CD4-positive, alpha-beta memory T cell (primary cell): ENCODE measurements at regions not wholly inside any gene's neighbourhood (a gene's known extent, or its start where the extent isn't known, plus 50 kb on each side); places are given as distances from the start of the nearest gene placed in this dataset.
A peak's percentile ranks its signal among the peaks of the same experiment; 100 is the strongest.

Experiments
- CTCF ChIA-PET: fragments of 350-600 bp; sonication (Branson Sonifier 250); formaldehyde crosslinking; loops from one replicate; lab custom pipeline; 2021; ENCODE audit warnings: inconsistent platforms; ENCODE audit not compliant: partially characterized antibody; lab: Charles Lee
- POLR2A ChIA-PET: fragments of 350-600 bp; sonication (Branson Sonifier 250); formaldehyde crosslinking; loops from one replicate; lab custom pipeline; 2021; ENCODE audit not compliant: partially characterized antibody; lab: Charles Lee
- DNase-seq, 5 donors: peaks; one replicate each; pipeline versions ENCODE4 v3.0.0 to v3.0.0-alpha.2; 2020 to 2022; ENCODE audit warnings: mixed read lengths in 1 of 5
- H3K27ac ChIP-seq: one replicate; pipeline ENCODE4 v1.7.0; 2013; ENCODE audit warnings: low read depth, low read length
- H3K27me3 ChIP-seq: 2 replicates; pipeline ENCODE4 v1.7.0; 2013; ENCODE audit warnings: mild to moderate bottlenecking, low read length, moderate library complexity; ENCODE audit not compliant: insufficient read depth
- H3K36me3 ChIP-seq: 2 replicates; pipeline ENCODE4 v1.7.0; 2013; ENCODE audit warnings: mild to moderate bottlenecking, low read length, moderate library complexity; ENCODE audit not compliant: insufficient read depth
- H3K4me1 ChIP-seq: 2 replicates; pipeline ENCODE4 v1.7.0; 2013; ENCODE audit warnings: mild to moderate bottlenecking, low read length, moderate library complexity; ENCODE audit not compliant: insufficient read depth
- H3K4me3 ChIP-seq, 2 donors: one replicate each; pipeline ENCODE4 v1.7.0; 2013; ENCODE audit warnings: low read length in 2 of 2, mild to moderate bottlenecking in 1 of 2
- H3K9me3 ChIP-seq, 2 donors: one replicate each; pipeline ENCODE4 v1.7.0; 2013; ENCODE audit warnings: low read length in 2 of 2, control low read depth in 1 of 2; ENCODE audit not compliant: control insufficient read depth in 1 of 2
- H3K27ac Mint-ChIP-seq, 7 donors: one replicate each; pipeline ENCODE4 v1.8.0; 2020 to 2021; ENCODE audit warnings: mixed read lengths in 7 of 7, mild to moderate bottlenecking in 6 of 7, inconsistent platforms in 3 of 7, moderate library complexity in 3 of 7
- H3K27me3 Mint-ChIP-seq, 2 donors: one replicate each; pipeline ENCODE4 v1.8.0; 2020 to 2021; ENCODE audit warnings: mixed read lengths in 2 of 2
- H3K36me3 Mint-ChIP-seq, 2 donors: one replicate each; pipeline ENCODE4 v1.8.0; 2020 to 2021; ENCODE audit warnings: mixed read lengths in 2 of 2, inconsistent platforms in 1 of 2, mild to moderate bottlenecking in 1 of 2
- H3K4me1 Mint-ChIP-seq, 4 donors: one replicate each; pipeline ENCODE4 v1.8.0; 2020 to 2021; ENCODE audit warnings: mixed read lengths in 4 of 4, mild to moderate bottlenecking in 1 of 4
- H3K4me3 Mint-ChIP-seq, 8 donors: one replicate each; pipeline ENCODE4 v1.8.0; 2020 to 2021; ENCODE audit warnings: mixed read lengths in 8 of 8, mild to moderate bottlenecking in 7 of 8, moderate library complexity in 6 of 8, inconsistent platforms in 3 of 8
- H3K9me3 Mint-ChIP-seq, 8 donors: one replicate each; pipeline ENCODE4 v1.8.0; 2020 to 2021; ENCODE audit warnings: mixed read lengths in 8 of 8, mild to moderate bottlenecking in 5 of 8, inconsistent platforms in 3 of 8, moderate library complexity in 1 of 8
- intact Hi-C: fragments of 100-400 bp; cut with micrococcal nuclease; formaldehyde crosslinking; loops from one replicate; pipeline ENCODE4 v1.15.1; 2023

- H3K27me3 ChIP-seq = no peaks in the 10 kb centered on the region
- H3K27ac ChIP-seq = no peak overlapping the region
- Mint-ChIP-seq H3K36me3 (no peaks in the 10 kb centered on the region), H3K4me3 (no peak overlapping the region), H3K4me1 (peaks cover 0 to 3% (median 0%) of the 10 kb centered on the region in 4 donors), H3K9me3 (peaks cover 0 to 2% (median 0%) of the 10 kb centered on the region in 8 donors), H3K27ac (no peak overlapping the region), H3K27me3 (no peaks in the 10 kb centered on the region)
- no peaks in the 10 kb centered on the region for H3K9me3 ChIP-seq
- intact Hi-C loops = no loop called here
- DNase-seq = no peak
- POLR2A ChIA-PET = no interaction called here
- no peaks in the 10 kb centered on the region for H3K4me1 ChIP-seq
- H3K36me3 ChIP-seq = no peaks in the 10 kb centered on the region
- no peak overlapping the region for H3K4me3 ChIP-seq
- CTCF ChIA-PET = no interaction called here
Observed at GRCh38 chr14:61627612-61628011, 67.7 kb upstream of the HIF1A start.

GRCh38 chr14:61628016-61628725 lies 67.1 kb upstream of the HIF1A start:
- DNase-seq = no peak
- POLR2A ChIA-PET = no interaction called here
- peaks cover 0 to 2% (median 0%) of the 10 kb centered on the region in 8 donors for H3K9me3 Mint-ChIP-seq
- H3K4me1 Mint-ChIP-seq = peaks cover 0 to 3% (median 0%) of the 10 kb centered on the region in 4 donors
- CTCF ChIA-PET = no interaction called here
- Histone ChIP-seq H3K9me3 (no peaks in the 10 kb centered on the region), H3K4me1 (no peaks in the 10 kb centered on the region), H3K27me3 (no peaks in the 10 kb centered on the region), H3K36me3 (no peaks in the 10 kb centered on the region), H3K4me3 (no peak overlapping the region), H3K27ac (no peak overlapping the region)
- H3K4me3 Mint-ChIP-seq = no peak overlapping the region
- H3K36me3 Mint-ChIP-seq = no peaks in the 10 kb centered on the region
- H3K27ac Mint-ChIP-seq = peak overlapping the region in 2 of 7 donors; percentile 43 to 73
- intact Hi-C loops = no loop called here
- H3K27me3 Mint-ChIP-seq = no peaks in the 10 kb centered on the region

- H3K9me3 Mint-ChIP-seq = peaks cover 0 to 3% (median 0%) of the 10 kb centered on the region in 8 donors
Observed at GRCh38 chr14:61630399-61631044, 64.8 kb upstream of the HIF1A start.

GRCh38 chr14:61631045-61631687 lies 64.1 kb upstream of the HIF1A start:
- no peak for DNase-seq
- no peaks in the 10 kb centered on the region for H3K36me3 Mint-ChIP-seq
- no peaks in the 10 kb centered on the region for H3K27me3 Mint-ChIP-seq
- no peak overlapping the region for H3K27ac Mint-ChIP-seq
- POLR2A ChIA-PET = no interaction called here
- H3K9me3 ChIP-seq = no peaks in the 10 kb centered on the region
- H3K4me1 ChIP-seq = no peaks in the 10 kb centered on the region
- peaks cover 0 to 3% (median 0%) of the 10 kb centered on the region in 8 donors for H3K9me3 Mint-ChIP-seq
- CTCF ChIA-PET = interaction anchor here (1.0 kb wide), 1 partner anchor 78 kb away, joined by 4 read pairs; no protein-coding TSS in a partner anchor
- intact Hi-C loops = no loop called here
- H3K4me3 ChIP-seq = no peak overlapping the region
- no peak overlapping the region for H3K27ac ChIP-seq
- H3K4me1 Mint-ChIP-seq = peaks cover 0 to 3% (median under 1%) of the 10 kb centered on the region in 4 donors
- H3K4me3 Mint-ChIP-seq = no peak overlapping the region
- H3K27me3 ChIP-seq = no peaks in the 10 kb centered on the region
- no peaks in the 10 kb centered on the region for H3K36me3 ChIP-seq

More at GRCh38 chr14:61630399-61631044, 64.8 kb upstream of the HIF1A start:
- H3K9me3 ChIP-seq = no peaks in the 10 kb centered on the region
- no peaks in the 10 kb centered on the region for H3K36me3 Mint-ChIP-seq
- no peaks in the 10 kb centered on the region for H3K27me3 ChIP-seq
- H3K36me3 ChIP-seq = no peaks in the 10 kb centered on the region
- H3K4me3 Mint-ChIP-seq = no peak overlapping the region
- H3K27ac Mint-ChIP-seq = no peak overlapping the region
- no peak overlapping the region for H3K4me3 ChIP-seq
- intact Hi-C loops = no loop called here
- ChIA-PET CTCF (interaction anchor here (0.8 to 1.0 kb wide), 2 partner anchors 77 to 90 kb away, joined by 3 to 4 read pairs; no protein-coding TSS in a partner anchor), POLR2A (no interaction called here)
- H3K4me1 Mint-ChIP-seq = peaks cover 0 to 3% (median 0%) of the 10 kb centered on the region in 4 donors
- DNase-seq = no peak
- no peaks in the 10 kb centered on the region for H3K27me3 Mint-ChIP-seq
- no peak overlapping the region for H3K27ac ChIP-seq
- no peaks in the 10 kb centered on the region for H3K4me1 ChIP-seq

GRCh38 chr14:61632401-61632800 lies 62.9 kb upstream of the HIF1A start:
- Histone ChIP-seq H3K4me3 (no peak overlapping the region), H3K9me3 (no peaks in the 10 kb centered on the region), H3K36me3 (no peaks in the 10 kb centered on the region), H3K4me1 (no peaks in the 10 kb centered on the region), H3K27me3 (no peaks in the 10 kb centered on the region), H3K27ac (no peak overlapping the region)
- no peak overlapping the region for H3K27ac Mint-ChIP-seq
- peaks cover 0 to 3% (median 0%) of the 10 kb centered on the region in 8 donors for H3K9me3 Mint-ChIP-seq
- CTCF ChIA-PET = no interaction called here
- H3K27me3 Mint-ChIP-seq = no peaks in the 10 kb centered on the region
- no peaks in the 10 kb centered on the region for H3K36me3 Mint-ChIP-seq
- H3K4me3 Mint-ChIP-seq = no peak overlapping the region
- intact Hi-C loops = no loop called here
- POLR2A ChIA-PET = no interaction called here
- H3K4me1 Mint-ChIP-seq = peaks cover 0 to 2% (median 0%) of the 10 kb centered on the region in 4 donors
- no peak for DNase-seq

GRCh38 chr14:61632807-61633206 lies 62.5 kb upstream of the HIF1A start:
- intact Hi-C loops = no loop called here
- H3K4me3 Mint-ChIP-seq = no peak overlapping the region

GRCh38 chr14:61636291-61636690 lies 59.0 kb upstream of the HIF1A start:
- Histone ChIP-seq H3K4me3 (no peak overlapping the region), H3K27ac (no peak overlapping the region), H3K27me3 (no peaks in the 10 kb centered on the region), H3K4me1 (no peaks in the 10 kb centered on the region), H3K36me3 (no peaks in the 10 kb centered on the region), H3K9me3 (no peaks in the 10 kb centered on the region)
- Mint-ChIP-seq H3K4me3 (no peak overlapping the region), H3K9me3 (peaks cover 0 to 3% (median 0%) of the 10 kb centered on the region in 8 donors), H3K27me3 (no peaks in the 10 kb centered on the region), H3K36me3 (no peaks in the 10 kb centered on the region), H3K4me1 (peaks cover 0 to 2% (median 0%) of the 10 kb centered on the region in 4 donors), H3K27ac (peak overlapping the region in 1 of 7 donors; percentile 4)
- POLR2A ChIA-PET = no interaction called here
- CTCF ChIA-PET = no interaction called here
- DNase-seq = no peak
- intact Hi-C loops = no loop called here

More at GRCh38 chr14:61632807-61633206, 62.5 kb upstream of the HIF1A start:
- Histone ChIP-seq H3K4me1 (no peaks in the 10 kb centered on the region), H3K27me3 (no peaks in the 10 kb centered on the region), H3K4me3 (no peak overlapping the region), H3K27ac (no peak overlapping the region), H3K36me3 (no peaks in the 10 kb centered on the region), H3K9me3 (no peaks in the 10 kb centered on the region)
- ChIA-PET CTCF (no interaction called here), POLR2A (no interaction called here)
- no peaks in the 10 kb centered on the region for H3K27me3 Mint-ChIP-seq
- peaks cover 0 to 3% (median 0%) of the 10 kb centered on the region in 8 donors for H3K9me3 Mint-ChIP-seq
- no peak overlapping the region for H3K27ac Mint-ChIP-seq
- DNase-seq = no peak
- peaks cover 0 to 2% (median 0%) of the 10 kb centered on the region in 4 donors for H3K4me1 Mint-ChIP-seq
- H3K36me3 Mint-ChIP-seq = no peaks in the 10 kb centered on the region
